ENCODE measurements at regions not wholly inside any gene's neighbourhood (a gene's known extent, or its start where the extent isn't known, plus 50 kb on each side); places are given as distances from the start of the nearest gene placed in this dataset.
A peak's percentile ranks its signal among the peaks of the same experiment; 100 is the strongest.
"Not testable (repeated sequence)": the region's sequence is repeated elsewhere in the genome, so short reads cannot be mapped to it uniquely, and the experiment has no call there.

DNA sequence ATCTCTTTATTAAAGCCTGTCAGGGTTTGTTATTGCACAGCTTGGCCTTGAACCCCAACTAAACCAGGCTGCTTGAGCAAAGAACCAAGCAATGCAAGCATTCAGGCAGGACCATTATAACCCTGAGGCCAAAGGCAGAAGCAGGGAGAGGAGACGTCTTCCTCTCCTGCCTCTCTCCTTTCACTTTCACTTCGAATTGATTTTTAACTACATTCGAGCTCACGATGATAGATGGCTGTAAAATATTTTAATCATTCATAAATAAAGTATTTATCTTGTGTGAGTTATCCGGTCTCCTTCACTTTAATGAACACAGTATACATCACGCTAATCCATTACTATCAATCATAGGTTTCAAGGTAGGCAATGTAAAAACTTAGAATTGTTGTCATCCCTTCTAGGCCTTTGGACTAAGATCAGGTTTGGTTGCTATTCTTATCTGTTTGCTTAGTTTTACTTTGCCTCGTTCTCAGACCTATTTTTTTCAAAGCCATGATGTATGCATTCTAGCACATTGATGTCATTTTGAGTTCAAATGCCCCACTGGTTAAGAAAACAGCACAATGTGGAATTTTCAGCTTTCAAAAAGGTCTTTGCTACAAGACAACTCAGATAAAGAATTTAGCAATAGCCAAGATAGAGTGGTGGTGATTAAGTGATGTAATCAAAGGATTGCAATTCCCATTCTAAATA lies 480.2 kb upstream of the RUNX1 start:
- no peak for DNase-seq (ENCODE audit: low read depth in 2 of 2)

DNA sequence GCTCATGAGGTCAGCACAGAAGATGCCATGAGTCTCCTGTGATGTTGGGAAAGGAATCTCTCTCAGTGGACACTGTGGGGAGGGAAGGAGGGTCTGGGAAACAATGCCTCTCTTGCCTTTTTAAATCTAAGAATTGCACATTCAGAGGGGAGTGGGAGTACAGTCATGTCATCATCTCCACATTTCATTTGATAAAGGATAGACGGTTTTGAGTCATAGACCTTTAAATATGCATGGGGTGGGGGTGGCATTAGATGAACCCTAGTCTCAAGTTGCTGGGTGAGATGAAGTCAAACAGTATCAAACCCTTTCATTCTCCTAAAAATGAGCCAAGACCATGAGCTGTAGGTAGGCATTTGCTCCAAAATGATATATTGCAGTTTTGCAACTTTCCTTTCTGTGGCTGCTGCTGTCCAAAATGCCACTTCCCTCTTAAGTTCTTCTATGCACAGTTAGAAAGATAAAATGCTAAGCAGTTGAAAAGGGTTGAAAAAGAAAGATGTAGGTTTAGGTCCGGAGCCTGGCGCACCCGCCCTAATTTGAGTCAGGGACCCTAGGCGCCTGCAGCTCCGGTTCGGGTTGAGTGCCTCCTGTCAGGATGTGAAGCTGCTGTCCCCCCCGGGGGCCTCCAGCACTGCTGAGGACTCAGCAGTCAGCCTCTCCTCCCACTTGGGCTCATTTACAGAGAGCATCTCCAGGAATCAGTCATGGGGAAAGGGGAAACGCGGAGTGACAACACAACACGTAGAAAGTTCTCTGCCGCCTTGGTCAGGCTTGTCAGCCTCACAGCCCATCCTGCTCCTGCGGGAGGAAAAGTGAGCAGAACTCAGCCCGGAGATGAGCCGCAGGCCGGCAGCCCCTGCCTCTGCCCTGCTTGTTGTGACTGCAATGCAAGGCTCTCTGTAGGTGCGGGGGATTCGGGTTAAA lies 479.3 kb upstream of the RUNX1 start:
- DNase-seq (ENCODE audit: low read depth in 2 of 2) = peak in 1 of 2 donors; percentile 15

DNA sequence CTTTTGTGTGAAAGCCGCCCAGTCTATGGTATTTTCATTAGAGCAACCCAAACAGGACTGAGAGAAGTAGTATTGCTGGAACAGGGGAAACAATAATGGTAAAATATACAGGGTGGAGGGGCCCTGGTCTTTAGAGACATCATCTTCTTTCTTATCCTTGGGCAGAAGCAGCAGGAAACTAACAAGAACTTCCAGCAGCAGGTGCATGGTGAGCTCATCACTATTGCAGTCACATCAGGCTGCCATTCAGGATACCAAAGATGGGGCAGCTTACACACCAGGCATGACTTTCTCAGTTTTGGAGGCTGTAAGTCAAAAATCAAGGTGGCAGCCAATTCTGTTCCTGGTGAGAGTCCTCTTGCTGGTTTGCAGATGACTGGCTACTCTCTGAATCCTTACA lies 478.3 kb upstream of the RUNX1 start:
- no peak for DNase-seq (ENCODE audit: low read depth in 2 of 2)

DNA sequence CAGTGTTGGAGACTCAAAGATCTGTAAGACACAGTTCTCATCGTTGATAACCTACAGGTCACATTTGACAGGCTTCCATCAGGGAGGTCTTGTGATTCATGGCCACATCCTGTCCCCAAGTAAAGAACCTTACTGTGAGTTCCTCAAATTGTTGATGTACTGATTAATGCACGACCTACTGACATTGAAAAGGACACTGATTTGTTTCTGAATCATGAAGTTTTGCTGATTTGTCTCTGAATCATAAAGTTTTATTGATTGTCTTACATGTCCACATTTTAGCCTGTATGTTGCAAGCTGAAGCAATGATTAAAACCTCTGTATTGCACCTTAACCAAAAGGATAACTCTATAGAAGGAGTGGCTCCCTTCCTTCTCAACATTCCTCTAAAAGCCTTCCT lies 476.3 kb upstream of the RUNX1 start:
- no peak for DNase-seq (ENCODE audit: low read depth in 2 of 2)

DNA sequence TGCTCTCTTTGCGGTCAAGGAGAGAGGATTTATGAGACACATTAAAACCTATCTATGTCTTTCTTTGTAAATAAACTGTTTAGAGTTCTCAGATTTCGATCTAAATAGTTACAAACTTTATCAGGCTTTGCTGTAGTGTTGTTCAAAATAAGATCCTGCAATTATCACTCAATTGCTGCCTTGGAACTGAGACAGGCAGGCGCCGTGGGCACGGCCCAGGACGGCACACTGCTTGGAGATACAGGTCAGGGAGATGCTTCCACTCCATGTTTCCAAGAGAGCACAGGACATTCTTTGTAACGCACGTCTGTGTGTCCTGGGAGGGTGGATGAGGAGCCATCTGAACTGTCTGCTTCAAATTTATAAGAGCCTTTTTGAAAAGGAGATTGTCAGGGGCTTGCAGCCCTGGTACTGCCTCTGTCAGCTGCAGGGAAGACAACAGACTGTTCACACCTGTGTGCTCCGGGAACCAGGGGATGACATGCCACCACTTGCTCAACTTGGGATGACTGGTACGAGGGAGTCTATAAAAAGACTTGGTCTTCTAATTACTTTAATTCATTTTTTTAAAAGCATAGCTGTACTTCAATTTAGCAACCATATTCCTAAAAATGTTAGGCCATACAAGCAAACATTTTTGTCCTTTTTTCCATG lies 472.9 kb upstream of the RUNX1 start:
- no peak for DNase-seq (ENCODE audit: low read depth in 2 of 2)

DNA sequence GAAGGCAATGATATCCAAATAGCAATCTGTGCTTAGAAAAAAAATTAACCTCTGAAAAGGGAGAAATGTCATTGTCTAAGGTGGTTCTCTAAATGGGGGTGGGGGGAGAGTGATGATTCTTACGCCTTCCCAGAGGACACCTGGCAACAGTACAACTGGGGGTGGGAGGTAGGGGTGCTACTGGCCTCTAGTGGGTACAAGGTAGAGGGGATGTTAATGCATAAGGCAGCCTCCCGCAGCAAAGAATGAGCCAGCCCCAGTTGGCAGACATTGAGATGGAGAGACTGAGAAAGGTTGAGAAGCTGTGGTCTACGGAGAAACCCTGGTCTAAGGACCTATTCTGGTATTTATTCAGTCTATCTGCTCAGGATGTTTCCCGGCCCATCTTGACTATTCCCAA lies 472.2 kb upstream of the RUNX1 start:
- no peak for DNase-seq (ENCODE audit: low read depth in 2 of 2)

DNA sequence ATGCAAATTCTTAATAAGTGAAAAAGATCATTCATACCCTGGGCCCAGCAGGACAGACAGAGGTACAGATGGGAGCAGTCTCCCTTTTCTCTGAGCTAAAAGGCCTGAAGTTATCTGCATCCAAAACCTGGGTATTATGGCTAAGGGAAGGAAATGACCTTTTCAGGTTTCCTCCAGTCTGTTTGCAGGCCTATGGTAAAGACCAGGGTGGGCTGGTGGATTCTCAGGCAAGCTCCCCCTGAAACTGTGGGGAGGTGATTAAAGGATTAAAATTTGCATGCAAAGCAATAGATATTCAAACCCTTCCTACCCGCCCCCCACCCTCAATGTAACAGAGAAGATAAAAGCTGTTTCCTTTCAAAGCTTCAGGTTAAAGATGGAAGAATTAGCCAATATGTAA lies 471.8 kb upstream of the RUNX1 start:
- DNase-seq (ENCODE audit: low read depth in 2 of 2) = no peak

DNA sequence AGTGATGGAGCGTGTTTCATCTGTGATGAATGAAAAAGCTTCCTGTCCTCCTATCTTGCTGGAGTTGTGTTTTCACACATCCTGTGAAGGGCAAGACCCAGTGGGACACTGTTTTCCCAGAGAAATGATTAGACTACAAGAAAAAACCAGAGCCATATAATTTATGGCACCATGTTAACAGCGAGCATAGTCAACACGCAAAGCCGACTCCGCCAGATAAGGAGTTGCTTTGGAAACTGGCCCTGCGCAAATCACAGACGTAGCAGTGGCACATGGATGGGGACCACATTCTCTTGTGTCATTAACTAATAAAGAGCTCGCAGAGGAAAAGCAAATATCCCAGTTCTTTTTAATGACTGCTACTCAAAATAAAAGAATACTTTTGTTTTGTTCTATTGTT lies 471.2 kb upstream of the RUNX1 start:
- DNase-seq (ENCODE audit: low read depth in 2 of 2) = no peak

DNA sequence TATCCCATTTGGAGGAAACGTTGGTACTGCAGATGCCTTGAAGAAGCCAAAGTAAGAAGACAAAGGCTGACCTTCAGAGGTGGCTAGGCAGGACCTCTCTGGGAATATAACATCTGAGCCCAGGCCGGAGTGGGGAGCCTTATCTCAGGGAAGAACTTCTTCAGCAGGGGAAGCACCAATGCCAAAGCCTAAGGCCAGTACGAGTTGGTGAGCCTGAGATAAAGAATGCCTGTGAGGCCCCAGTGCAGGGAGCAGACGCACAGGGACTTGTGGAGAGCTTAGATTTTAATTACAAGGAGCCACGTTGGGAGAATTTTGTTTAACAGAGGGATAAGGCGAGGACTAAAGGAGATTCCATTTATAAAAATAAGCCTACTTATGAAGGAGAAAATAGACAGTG lies 468.8 kb upstream of the RUNX1 start:
- DNase-seq (ENCODE audit: low read depth in 2 of 2) = no peak

DNA sequence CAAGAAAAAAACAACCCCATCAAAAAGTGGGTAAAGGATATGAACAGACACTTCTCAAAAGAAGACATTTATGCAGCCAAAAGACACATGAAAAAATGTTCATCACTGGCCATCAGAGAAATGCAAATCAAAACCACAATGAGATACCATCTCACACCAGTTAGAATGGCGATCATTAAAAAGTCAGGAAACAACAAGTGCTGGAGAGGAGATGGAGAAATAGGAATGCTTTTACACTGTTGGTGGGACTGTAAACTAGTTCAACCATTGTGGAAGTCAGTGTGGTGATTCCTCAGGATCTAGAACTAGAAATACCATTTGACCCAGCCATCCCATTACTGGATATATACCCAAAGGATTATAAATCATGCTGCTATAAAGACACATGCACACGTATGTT lies 467.2 kb upstream of the RUNX1 start:
- DNase-seq (ENCODE audit: low read depth in 2 of 2) = not testable (repeated sequence)

DNA sequence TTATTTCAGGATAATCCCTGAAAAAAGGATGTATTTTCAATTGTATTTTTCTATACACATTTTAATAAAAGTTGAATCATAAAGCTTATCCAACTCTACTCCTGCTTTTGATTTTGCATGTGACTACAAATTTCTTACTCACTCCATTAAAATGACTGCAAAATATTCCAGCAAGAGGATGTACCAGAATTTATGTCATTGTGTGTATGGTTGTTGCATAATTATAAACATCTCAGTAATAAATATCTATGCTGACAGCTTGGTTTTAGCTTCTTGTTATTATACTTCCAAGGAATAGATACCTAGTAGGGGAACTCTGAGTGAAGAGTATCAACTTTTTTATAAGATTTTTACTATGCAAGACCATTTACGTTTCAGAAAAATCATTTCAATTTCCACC lies 463.2 kb upstream of the RUNX1 start:
- DNase-seq (ENCODE audit: low read depth in 2 of 2) = no peak

DNA sequence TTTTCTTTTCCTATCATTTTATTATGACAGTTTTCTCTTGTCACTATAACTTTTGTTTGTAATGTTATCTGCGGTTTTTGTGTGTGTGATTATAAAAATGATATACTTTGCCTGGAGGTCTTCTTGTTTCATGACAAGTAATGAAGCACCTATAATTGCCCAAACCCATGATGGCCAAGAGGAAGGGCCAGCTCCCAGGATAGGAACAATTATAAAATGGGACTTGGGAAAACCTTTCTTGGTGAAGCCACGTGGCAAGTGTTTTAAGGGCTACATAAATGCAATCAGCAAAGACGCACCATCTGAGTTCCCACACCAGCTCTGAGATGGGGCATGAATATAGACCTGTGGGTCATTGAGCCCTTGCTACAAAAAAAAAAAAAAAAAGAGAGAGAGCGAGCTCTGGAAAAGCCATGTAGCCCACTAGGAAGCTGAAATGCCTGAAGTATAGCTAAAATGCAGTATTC lies 462.6 kb upstream of the RUNX1 start:
- no peak for DNase-seq (ENCODE audit: low read depth in 2 of 2)

DNA sequence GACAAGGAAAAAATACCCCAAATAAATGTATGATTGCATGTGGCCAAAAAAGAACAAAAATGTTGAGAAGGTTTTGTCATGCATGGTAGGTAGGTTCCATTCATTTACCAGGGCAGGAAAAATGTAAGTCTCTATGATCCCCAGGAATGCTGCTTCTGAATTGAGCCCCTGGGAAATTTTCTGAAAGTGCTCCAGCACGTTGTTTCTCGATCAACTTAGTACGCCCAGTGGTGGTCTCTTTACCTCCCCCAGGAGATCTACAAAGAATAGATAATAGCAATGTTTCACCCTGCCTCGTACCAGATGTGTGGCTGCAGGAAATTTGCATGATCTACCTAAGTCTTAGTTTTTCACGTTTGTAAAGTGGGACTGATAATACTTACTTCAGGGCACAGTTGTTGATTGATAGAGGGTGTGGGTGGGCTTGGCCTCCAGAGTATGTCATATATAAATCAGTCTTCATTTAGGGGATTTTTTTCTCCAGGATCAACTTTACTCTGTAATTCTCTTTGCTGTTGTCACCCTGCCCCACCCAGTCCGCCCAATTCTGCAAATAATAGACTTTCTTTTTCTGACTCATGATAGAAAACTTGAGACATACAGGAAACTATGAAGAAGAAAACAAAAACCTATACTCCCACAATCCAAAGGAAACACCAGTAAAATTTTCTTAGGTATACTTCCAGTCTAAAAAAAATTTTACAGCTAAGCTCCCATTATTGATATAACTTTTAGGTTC lies 462.0 kb upstream of the RUNX1 start:
- DNase-seq (ENCODE audit: low read depth in 2 of 2) = no peak

DNA sequence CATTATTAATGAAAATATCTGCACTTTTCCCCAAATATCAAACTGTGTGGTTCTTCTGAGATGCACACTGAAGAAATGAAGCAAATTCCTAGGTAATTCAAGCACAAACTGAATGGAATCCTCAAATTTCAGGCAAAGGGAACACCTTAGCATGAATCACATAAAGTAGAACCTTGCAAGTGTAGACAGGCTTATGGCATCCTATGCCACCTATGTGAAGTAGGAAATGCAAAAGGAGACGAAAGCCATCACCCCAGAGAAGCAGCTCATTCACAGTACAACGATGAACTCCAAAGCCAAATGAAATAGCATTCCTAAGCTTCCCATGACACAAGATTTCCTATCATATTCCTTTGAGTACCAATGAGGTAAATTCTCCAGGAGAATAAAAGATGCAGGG lies 461.2 kb upstream of the RUNX1 start:
- DNase-seq (ENCODE audit: low read depth in 2 of 2) = no peak

DNA sequence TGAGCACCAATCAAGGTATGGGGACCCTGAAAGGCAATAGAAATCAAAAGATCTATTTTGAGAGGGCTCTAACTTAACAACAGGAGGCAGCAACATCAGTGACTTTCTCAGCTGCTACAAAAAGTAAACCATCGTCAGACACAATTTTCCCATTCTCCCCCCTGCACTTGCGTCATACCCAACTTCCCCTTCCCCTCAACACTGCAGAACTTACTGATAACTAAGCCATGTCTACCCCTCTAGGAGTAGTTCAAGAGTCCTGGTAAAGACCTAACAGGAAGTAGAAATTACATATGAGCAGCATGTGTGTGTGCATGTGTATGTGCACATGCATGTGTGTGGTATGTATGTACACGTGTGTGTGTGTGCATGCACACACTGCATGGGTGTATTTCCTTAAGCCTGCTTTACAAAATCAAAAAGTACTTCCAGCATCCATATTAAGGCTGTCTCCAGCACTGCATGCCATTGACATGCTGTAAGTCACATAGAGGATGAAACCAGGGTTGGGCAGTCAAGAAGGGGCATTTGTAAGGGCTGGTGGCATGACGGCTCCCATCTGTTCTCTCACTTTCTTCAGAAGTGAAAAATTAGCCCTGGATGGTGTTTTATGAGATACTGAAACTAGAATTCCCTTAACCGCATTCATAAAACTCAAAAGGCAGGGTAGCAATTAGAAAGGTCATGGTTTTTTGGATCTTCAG lies 460.1 kb upstream of the RUNX1 start:
- DNase-seq (ENCODE audit: low read depth in 2 of 2) = no peak

DNA sequence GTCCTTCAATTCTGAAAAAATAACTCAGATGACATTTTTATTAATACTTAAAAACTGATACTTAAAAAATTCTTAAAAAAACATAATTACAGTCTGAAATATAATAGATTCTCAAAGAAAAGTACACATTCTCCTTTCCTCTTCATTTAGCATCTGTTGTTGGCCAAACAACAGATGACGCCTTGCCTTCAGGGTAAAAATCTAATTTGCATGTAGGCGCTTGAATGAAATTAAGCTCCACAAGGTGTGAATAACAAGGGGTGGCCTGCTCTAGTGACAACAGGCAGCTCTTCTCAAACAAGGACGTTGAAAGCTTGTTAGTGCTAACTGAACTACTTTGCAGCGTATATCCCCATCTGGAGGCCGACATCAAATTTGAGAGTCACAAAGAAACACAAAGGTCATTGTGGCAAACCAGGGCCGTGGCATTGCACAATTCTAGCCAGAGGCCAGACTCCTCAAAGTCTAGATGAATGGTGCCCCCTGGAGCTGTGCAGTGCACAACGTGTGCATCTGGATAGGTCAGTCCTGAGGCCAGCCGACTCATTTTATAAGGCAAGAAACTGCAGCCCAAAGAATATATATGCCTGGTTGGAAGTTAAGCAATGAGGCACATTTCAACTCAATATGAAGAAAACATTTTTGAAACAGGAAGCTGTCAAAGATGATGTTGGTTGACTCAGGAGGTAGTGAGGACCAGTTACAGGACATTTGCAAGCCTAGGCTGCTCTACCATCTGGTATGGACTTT lies 459.2 kb upstream of the RUNX1 start:
- DNase-seq (ENCODE audit: low read depth in 2 of 2) = no peak

DNA sequence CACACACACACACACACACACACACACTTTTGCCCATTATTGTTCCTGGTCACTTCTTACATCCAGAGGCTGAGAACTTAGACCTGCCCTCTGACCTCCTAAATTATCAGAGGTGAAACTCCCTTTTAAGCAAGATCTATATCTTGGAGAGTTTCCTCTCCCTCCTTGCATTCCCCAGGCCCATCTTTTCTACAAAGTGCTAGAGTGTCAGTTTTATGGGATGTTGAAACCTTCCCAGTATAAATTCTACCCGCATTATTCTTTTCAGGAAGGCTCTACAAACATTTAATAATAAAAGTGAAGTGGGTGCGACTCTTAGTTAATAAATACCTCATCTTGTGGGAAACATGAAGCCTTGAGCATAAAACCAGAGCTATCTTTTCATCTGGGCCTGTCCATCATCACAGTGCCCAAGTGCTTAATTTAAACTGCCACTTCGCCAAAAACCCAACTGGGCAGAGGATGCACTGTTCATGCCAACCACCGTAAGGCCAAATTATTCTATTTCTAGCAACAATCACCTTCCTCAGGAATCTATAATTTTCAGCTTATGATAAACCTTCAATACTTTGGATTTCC lies 458.2 kb upstream of the RUNX1 start:
- DNase-seq (ENCODE audit: low read depth in 2 of 2) = no peak

DNA sequence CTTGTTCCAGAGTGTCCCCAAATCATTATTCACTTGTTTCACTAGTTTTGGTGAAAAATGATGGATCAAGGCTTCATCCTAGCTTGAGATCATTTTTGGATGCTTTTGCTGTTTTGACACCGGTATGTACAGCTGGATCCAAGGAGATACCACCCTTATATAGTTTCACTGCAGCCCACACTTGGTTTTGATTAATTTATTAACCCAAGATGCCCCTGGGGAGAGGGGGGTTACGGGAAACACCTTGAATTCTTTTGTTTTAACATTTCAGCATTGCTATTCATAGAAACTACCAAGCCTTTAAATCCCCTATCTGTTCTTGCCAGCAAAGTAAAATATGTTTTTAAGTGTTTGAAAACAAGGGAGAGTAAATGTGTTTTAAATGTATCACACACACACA lies 457.7 kb upstream of the RUNX1 start:
- no peak for DNase-seq (ENCODE audit: low read depth in 2 of 2)

DNA sequence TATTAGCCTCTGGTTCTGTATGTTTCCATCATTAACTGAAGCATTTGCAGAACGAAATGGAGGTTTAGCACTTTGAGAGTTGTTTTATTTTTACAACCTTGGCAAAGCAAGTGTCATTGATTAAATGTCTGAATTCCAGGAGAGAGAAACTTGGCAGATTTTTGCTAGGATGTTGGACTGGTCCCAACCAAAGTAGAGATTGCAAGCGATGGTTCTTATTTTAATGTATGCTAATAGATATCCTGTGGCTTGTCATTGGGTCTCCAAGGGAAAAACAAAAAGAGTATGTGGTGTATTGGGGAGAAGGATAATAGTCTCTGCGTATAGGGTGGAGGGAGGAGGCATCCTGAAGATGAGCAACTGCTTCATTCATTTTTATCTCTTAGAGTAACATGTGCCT lies 457.2 kb upstream of the RUNX1 start:
- DNase-seq (ENCODE audit: low read depth in 2 of 2) = no peak

DNA sequence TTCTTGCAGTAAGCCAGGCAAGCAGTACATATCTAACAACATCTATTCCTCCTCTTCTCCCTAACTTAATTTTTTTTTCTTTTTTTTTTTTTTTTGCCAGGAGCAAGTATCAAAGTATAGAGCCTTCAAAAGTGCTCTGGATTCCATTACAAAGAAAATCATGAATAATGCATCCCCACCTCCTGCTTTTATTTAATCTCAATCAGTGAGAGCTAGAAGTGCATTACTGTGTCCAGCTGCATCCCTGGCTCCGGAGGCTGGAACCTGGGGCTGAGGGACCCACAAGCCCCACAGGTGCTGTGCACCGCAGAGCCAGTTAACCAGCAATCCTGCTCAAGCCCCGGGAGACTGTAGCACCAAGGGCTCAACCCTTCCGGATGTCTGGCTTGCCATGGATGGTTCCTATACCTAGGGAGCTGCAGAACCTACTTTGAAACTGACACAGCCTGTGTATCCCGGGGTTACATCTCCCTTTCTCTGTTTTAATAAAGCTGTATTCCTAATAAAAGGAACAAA lies 455.9 kb upstream of the RUNX1 start:
- DNase-seq (ENCODE audit: low read depth in 2 of 2) = no peak
